ENCODE measurements at regions not wholly inside any gene's neighbourhood (a gene's known extent, or its start where the extent isn't known, plus 50 kb on each side); places are given as distances from the start of the nearest gene placed in this dataset.

DNA sequence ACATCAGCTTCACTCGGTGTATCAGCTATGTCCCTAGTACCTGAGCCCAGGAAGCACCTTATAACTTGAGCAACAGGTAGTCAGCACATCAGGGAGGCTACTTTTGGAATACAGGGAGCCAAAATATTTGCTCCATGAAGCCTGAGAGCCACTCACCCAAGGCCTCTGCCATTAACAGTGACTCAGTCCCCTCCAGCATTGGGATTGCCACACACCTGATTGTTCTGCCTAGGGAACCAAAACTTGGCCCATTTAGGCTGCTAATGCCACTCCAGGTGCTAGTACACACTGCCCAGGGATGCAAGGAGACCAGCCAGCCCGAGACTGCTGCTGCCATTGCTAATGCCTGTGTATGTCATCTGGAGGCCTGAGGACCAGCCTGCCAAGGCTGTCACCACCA, 773.6 kb upstream of the TENM4 start:
- TF ChIP-seq, protein P1, sequence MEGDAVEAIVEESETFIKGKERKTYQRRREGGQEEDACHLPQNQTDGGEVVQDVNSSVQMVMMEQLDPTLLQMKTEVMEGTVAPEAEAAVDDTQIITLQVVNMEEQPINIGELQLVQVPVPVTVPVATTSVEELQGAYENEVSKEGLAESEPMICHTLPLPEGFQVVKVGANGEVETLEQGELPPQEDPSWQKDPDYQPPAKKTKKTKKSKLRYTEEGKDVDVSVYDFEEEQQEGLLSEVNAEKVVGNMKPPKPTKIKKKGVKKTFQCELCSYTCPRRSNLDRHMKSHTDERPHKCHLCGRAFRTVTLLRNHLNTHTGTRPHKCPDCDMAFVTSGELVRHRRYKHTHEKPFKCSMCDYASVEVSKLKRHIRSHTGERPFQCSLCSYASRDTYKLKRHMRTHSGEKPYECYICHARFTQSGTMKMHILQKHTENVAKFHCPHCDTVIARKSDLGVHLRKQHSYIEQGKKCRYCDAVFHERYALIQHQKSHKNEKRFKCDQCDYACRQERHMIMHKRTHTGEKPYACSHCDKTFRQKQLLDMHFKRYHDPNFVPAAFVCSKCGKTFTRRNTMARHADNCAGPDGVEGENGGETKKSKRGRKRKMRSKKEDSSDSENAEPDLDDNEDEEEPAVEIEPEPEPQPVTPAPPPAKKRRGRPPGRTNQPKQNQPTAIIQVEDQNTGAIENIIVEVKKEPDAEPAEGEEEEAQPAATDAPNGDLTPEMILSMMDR (conservative IDR thresholded peaks at IDR 0.05; ENCODE audit: low read depth, low read length), result no peak
- TF ChIP-seq EZH2 (IDR thresholded peaks at IDR 0.05; ENCODE audit: low read length, unreplicated experiment) (no peak), EZH2phosphoT487 (IDR thresholded peaks at IDR 0.05; ENCODE audit: borderline replicate concordance, low read length) (no peak)

Data from PC-3 (cell line).